ENCODE measurements at regions not wholly inside any gene's neighbourhood (a gene's known extent, or its start where the extent isn't known, plus 50 kb on each side); places are given as distances from the start of the nearest gene placed in this dataset.

- DNase-seq, result no peak
These were observed 50.6 kb upstream of the IFNGR1 start for GRCh38 chr6:137269803-137270202.

- no peak for DNase-seq
These were observed 50.2 kb upstream of the IFNGR1 start for GRCh38 chr6:137269347-137269746.
